NCI-H2171 (cell line): ENCODE measurements at regions not wholly inside any gene's neighbourhood (a gene's known extent, or its start where the extent isn't known, plus 50 kb on each side); places are given as distances from the start of the nearest gene placed in this dataset.
"Not testable (repeated sequence)": the region's sequence is repeated elsewhere in the genome, so short reads cannot be mapped to it uniquely, and the experiment has no call there.

Experiments used
- DNase-seq: peaks from one replicate; lab custom pipeline; 2025; lab: John Stamatoyannopoulos, UW

DNA sequence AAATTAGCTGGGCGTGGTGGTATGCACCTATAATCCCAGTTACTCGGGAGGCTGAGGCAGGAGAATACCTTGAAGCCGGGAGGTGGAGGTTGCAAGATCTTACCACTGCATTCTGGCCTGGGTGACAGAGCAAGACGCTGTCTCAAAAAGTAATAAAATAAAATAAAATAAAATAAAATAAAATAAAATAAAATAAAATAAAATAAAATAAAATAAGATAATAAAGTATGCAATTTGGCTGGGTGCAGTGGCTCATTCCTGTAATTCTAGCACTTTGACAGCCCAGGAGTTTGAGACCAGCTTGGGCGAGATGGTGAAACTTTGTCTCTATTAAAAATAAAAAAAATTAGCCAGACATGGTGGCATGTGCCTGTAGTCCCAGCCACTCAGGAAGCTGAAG lies 85.6 kb upstream of the XPO1 start:
- no peak for DNase-seq

DNA sequence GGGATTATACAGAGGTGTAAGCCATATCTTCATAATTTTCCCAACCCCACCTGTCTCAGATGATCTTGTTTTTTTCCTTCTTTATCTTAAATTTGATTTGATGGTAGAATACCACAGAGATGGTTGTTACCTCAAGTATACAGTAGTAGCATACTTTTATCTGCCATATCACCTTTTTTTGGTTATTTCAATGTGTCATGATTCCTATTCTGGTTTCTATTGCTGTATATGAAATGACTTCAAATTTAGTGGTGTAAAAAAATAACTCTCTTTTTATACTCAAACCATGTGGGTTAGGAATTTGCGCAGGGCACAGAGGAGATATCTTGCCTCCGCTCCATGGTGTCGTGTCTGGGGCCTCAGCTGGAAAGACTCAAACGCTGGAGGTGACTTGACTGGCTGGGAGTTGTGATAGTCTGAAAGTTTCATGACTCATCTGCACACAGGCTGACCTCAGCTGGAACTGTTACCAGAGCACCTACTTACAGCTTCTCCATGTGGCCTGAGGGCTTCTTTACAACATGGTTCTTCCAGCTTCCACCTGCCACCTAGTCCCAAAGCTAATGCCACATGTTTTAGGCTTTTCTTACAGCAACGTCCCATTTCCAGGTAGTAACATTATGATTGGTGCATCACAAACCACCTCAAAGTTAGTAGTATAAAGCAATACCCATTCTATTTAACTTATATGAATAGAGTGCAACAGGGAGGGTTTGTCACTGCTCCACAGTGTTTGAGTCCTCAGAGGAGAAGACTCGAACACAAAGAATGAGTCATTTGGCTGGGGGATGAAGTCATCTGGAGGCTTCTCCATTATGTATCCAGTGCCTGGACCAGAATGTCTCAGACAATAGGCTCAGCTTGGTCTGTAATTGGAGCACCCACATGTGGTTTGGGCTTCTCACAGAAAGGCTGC lies 82.3 kb upstream of the XPO1 start:
- DNase-seq = no peak

DNA sequence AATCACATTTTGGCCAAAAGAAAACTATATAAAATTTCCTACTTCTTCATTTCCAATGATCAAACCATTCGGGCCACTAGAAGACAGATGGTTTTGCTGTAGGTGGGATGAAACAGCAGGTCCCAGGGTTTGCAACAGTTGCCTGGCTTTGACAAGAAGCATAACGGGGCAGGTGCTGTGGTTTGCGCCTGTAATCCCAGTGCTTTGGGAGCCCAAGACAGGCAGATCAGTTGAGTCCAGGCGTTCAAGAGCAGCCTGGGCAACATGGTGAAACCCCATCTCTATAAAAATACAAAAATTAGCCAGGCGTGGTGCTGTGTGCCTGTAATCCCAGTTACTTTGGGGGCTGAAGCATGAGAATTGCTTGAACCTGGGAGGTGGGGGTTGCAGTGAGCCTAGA lies 81.4 kb upstream of the XPO1 start:
- no peak for DNase-seq

DNA sequence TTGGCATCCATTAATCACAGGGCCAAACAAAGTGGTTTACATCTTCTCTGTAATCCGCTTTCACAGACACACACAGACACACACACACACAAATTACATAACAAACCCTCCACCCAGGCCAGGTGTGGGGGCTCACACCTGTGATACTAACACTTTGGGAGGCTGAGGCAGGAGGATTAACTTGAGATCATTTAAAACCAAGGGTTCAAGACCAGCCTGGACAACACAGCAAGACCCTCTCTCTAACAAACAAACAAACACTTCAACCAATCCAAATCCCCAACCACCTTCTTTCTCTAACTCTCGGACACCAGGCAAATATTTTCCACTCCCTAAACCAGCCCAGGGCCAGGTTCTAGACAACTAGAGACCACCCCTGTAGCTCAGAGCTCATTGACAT lies 79.5 kb upstream of the XPO1 start:
- no peak for DNase-seq

DNA sequence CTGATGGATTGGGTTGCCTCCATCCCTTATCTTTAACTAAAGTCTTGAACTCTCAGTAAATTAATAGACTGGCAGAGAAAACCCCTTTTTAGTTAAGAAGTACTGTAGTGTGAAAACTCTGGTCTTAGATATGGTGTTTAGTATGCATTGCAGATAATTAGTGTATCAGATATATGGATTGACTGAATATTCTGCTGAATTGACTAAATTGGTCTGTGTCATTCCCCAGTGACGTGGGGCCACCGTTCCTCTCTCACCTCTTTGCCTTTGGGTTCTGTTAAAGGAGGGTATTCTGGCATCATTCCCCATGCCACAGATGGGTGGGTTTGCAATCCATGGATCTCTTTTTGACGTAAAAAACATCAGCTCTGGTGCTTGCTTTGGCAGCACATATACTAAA lies 67.1 kb upstream of the XPO1 start:
- DNase-seq = no peak

DNA sequence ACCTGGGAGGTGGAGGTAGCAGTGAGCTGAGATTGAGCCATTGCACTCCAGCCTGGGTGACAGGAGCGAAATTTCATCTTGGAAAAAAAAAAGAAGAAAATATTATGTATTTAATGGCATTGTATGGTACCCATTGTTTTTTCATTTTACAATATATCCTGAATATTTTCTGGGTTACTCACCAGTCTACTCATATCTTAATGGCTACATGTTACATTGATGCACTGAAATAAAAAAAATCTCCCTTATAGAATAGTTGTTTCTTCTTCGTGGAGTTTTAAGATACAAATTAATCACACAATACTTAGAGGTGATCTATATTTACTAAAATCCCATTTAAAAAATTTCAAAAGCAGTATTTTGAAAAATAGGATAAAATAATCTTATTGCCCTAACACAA lies 66.3 kb upstream of the XPO1 start:
- DNase-seq = no peak

DNA sequence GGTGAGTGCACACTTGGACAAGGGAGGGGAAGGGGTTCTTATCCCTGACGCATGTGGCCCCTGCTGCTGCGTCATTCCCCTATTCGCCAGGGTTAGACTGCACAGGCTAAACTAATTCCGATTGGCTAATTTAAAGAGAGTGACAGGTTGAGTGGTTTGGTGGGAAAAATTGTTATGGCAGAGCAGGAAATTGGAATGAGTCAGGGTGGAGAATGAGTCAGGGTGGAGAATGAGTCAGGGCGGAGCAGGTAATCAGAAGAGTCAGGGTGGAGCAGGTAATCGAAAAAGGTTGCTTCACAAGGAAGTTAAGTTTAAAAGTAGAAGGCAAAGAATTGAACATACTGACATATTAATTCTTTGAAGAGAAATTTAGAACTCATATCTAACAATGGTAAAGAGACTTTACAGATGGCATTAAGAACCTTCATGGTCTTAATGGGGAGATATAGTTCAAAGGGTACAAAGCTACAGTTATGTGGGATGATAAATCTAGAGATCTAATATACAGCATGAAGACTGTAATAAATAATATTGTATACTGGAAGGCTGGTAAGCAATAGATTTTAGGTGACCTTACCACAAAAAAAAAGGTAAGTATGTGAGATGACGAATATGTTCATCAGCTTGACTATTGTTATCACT lies 60.5 kb upstream of the XPO1 start:
- not testable (repeated sequence) for DNase-seq

DNA sequence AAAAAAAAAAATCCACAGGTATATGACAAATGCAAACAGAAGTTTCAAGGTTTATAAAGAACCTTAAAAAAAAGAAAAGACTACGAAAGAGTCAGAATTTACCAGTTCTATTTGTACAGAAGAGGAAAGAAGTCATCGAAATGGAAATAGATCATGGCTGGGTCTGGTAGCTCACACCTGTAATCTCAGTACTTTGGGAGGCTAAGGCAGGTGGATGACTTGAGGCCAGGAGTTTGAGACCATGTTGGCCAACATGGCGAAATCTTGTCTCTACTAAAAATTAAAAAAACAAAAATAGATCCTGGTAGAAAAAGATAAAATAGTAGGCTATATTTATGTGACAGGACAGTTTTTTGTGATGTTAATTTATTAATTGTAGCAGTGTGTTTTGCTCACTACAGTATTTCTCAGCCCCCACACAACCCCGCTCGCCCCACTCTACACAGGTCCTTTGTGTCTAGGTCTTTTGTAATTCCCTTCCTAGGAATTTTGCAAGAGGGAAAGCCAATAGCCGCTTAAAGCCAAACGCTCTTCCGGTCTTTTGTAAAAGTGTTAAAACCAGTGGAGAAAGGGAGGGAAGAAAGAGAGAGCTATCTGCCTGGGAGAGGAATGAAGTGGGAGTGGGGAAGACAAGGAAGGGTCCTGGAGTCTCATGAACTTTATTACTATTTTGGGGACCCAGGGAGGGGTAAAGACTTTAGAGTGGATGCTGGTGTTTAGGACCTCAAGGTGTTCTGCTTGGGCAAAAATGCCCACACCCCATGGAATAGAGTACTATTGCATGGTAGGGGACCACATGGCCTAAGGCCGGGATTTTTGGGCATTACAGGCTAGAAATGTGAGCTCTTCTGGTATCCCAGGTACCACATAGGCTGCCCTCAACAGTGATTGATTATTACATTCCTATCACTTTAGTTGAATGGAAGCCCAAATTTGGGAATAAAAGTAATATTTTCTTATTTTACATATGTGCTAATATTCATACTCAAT lies 59.4 kb upstream of the XPO1 start:
- DNase-seq = no peak

DNA sequence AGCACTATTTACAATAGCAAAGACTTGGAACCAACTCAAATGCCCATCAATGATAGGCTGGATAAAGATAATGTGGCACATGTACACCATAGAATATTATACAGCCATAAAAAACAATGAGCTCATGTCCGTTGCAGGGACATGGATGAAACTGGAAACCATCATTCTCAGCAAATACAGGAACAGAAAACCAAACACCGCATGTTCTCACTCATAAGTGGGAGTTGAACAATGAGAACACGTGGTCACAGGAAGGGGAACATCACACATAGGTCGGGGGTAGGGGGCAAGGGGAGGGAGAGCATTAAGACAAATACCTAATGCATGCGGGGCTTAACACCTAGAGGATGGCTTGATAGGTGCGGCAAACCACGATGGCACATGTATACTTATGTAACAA lies 56.0 kb upstream of the XPO1 start:
- not testable (repeated sequence) for DNase-seq

DNA sequence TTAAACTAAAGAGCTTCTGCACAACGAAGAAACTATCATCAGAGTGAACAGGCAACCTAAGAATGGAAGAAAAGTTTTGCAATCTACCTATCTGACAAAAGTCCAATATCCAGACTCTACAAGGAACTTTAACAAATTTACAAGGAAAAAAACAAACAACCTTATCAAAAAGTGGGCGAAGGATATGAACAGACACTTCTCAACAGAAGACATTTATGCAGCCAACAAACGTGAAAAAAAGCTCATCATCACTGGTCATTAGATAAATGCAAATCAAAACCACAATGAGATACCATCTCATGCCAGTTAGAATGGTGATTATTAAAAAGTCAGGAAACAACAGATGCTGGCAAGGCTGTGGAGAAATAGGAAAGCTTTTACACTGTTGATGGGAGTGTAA lies 55.5 kb upstream of the XPO1 start:
- not testable (repeated sequence) for DNase-seq

DNA sequence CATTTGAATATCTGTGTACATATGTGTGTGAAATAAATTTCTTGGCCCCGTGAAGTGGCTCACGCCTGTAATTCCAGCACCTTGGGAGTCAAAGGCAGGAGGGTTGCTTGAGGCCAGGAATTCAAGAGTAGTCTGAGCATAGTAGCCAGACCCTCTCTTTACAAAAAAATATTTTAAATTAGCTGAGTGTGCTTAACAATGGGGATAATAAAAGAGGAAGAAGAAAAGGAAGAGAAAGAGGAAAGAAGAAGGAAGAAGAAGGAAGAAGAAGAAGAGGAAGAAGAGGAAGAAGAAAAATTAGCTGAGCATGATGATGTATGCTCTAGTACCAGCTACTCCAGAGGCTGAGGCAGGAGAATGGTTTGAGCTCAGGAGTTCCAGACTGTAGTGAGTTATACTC lies 52.1 kb upstream of the XPO1 start:
- no peak for DNase-seq

DNA sequence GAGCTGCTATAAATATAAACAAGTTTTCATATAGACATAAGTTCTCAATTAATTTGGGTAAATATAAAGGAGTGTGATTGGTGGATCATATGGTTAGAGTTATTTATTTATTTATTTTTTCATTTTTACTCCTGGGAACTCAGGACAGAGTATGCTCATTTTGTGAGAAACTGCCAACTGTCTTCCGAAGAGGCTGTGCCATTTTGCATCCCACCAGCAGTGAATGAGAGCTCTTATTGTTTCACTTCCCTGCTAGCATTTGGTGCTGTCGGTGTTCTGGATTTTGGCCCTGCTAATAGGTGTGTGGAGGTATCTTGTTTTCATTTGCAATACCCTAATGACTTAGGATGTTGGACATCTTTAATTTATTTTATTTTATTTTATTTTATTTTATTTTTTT lies 50.4 kb upstream of the XPO1 start:
- no peak for DNase-seq
